ENCODE measurements at regions not wholly inside any gene's neighbourhood (a gene's known extent, or its start where the extent isn't known, plus 50 kb on each side); places are given as distances from the start of the nearest gene placed in this dataset.
"Not testable (repeated sequence)": the region's sequence is repeated elsewhere in the genome, so short reads cannot be mapped to it uniquely, and the experiment has no call there.

DNA sequence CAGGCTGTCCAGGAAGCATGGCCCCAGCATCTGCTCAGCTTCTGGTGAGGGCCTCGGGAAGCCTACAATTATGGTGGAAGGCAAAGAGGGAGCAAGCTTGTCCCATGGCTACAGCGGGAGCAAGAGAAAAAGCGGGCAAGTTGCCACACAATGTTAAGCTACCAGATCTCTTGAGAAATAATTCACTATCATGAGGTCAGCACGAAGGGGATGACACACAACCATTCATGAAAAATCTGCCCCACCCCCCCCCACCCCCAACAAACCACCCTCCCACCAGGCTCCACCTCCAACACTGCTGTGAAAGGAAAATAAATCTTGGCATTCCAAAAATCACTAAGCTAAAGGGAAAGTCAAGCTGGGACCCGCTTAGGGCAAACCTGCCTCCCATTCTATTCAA is 545.8 kb upstream of the NRP1 start:
- no peak for DNase-seq (ENCODE audit: low read depth in 4 of 6, low spot score in 6 of 6)
- 92% methylated on average over 2 of the region's 5 CpGs for WGBS (ENCODE audit: insufficient coverage)
- no peak overlapping the region for H3K4me3 ChIP-seq (ENCODE audit: low read depth, low read length)
- H3K27me3 ChIP-seq (ENCODE audit: control insufficient read depth, insufficient read depth, low read length), result no peaks in the 10 kb centered on the region
- H3K4me1 ChIP-seq (ENCODE audit: control insufficient read depth, insufficient read depth, low read length), result no peaks in the 10 kb centered on the region
- no peaks in the 10 kb centered on the region for H3K9me3 ChIP-seq (ENCODE audit: control insufficient read depth, insufficient read depth, low read length)
- H3K27ac ChIP-seq (ENCODE audit: low read depth, low read length), result no peak overlapping the region
- H3K36me3 ChIP-seq (ENCODE audit: control insufficient read depth, insufficient read depth, low read length), result no peaks in the 10 kb centered on the region

DNA sequence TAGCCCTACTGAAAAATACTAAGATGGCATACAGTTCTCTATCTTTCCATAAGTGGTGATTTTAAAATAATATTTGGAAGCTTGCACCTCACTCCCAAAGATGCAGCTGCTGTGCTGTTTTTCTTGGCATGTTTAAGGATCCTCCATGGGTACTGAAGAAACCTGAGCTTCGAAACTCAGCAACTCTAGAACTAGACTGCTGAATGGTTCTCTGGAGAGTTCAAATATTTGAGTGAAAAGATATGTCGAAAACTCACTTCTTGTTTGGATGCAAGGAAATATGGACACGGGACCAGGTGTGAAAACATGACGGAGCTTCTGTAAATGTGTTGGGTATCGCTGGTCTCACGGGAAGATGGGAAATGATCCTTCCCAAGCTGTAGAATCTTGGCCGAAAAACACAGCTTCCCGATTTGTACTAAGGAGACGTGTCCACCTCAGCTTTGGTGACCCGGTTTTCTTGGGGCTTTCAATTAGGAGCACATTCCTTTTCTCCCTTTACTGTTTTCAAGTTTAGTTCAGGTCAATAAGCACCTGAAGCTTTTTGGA is 543.8 kb upstream of the NRP1 start:
- Histone ChIP-seq H3K9me3 (ENCODE audit: control insufficient read depth, insufficient read depth, low read length) (no peaks in the 10 kb centered on the region), H3K27me3 (ENCODE audit: control insufficient read depth, insufficient read depth, low read length) (no peaks in the 10 kb centered on the region), H3K27ac (ENCODE audit: low read depth, low read length) (no peak overlapping the region), H3K4me3 (ENCODE audit: low read depth, low read length) (no peak overlapping the region), H3K36me3 (ENCODE audit: control insufficient read depth, insufficient read depth, low read length) (no peaks in the 10 kb centered on the region), H3K4me1 (ENCODE audit: control insufficient read depth, insufficient read depth, low read length) (no peaks in the 10 kb centered on the region)
- 80% methylated on average over 10 of the region's 10 CpGs for WGBS (ENCODE audit: insufficient coverage)
- DNase-seq (ENCODE audit: low read depth in 4 of 6, low spot score in 6 of 6), result peak in 1 of 6 donors; percentile 15

DNA sequence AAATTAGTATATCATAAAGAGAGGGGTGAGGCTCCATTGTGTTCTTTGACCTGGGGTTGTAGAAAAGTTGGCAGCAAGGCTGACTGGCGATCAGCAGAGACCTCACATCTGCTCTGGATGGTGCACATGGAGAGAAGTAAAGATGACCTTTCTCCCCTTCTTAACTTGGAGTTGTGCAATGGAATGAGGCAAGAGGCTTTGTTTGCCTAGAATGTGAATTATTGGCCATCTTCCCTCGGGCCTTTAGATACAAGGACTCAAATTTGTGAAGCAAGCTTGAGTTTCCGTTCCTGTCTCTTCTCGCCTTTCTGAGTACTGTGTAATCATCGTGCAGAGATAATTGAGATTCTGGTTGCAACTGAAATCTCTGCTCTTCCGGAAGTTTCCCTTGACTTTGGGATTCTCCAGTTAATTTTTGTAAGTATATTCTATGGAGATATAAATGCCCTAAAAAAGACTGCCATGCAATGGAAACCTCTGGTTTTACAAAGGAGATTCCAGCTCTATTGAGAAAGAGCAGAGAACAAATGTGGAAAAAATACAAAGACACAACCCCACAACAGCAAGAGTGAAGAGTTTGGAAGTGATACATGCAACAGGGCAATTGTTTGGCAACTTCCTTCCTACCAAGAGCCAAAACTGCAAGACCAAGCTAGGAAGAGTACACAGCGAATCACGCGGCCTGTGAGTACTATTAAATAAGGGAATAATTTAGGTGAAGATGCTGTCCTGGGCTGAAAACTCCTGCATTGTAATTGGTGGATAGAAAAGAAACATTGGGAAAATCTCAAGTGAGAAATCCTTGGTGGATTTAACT is 542.3 kb upstream of the NRP1 start:
- DNase-seq (ENCODE audit: low read depth in 4 of 6, low spot score in 6 of 6), result no peak
- no peak overlapping the region for H3K27ac ChIP-seq (ENCODE audit: low read depth, low read length)
- no peak overlapping the region for H3K4me3 ChIP-seq (ENCODE audit: low read depth, low read length)
- 67% methylated on average over 5 of the region's 9 CpGs for WGBS (ENCODE audit: insufficient coverage)
- no peaks in the 10 kb centered on the region for H3K27me3 ChIP-seq (ENCODE audit: control insufficient read depth, insufficient read depth, low read length)
- no peaks in the 10 kb centered on the region for H3K36me3 ChIP-seq (ENCODE audit: control insufficient read depth, insufficient read depth, low read length)
- H3K4me1 ChIP-seq (ENCODE audit: control insufficient read depth, insufficient read depth, low read length), result no peaks in the 10 kb centered on the region
- H3K9me3 ChIP-seq (ENCODE audit: control insufficient read depth, insufficient read depth, low read length), result no peaks in the 10 kb centered on the region

DNA sequence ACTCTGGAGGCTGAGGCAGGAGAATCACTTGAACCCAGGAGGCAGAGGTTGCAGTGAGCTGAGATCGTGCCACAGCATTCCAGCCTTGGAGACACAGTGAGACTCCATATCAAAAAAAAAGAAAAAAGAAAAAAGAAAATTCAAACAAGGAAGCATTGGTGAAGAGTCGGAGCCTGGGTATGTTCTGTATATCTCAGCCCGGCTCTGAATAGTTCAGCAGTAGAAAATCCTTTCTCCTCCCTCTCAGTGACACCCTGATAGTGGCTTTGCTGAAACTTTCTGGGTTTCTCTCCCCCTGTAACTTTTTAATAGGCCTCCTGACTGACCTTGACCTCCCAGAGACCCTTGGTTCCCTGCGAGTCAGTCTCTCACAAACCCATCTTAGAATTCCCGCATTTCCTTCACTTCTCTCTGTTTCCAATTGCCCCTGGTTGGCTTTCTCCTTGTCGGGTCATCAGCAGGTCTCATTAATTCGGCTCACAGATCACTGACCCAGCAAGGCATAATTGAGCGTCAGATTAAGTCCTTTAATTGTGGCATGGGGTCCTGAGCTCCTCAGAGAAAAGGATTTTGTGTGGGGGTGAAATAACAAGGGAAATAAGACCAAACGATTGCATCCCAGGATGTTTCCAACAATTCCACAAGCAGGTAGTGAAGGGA is 541.6 kb upstream of the NRP1 start:
- H3K36me3 ChIP-seq (ENCODE audit: control insufficient read depth, insufficient read depth, low read length), result no peaks in the 10 kb centered on the region
- no peaks in the 10 kb centered on the region for H3K4me1 ChIP-seq (ENCODE audit: control insufficient read depth, insufficient read depth, low read length)
- H3K27ac ChIP-seq (ENCODE audit: low read depth, low read length), result no peak overlapping the region
- H3K9me3 ChIP-seq (ENCODE audit: control insufficient read depth, insufficient read depth, low read length), result no peaks in the 10 kb centered on the region
- no peaks in the 10 kb centered on the region for H3K27me3 ChIP-seq (ENCODE audit: control insufficient read depth, insufficient read depth, low read length)
- 76% methylated on average over 5 of the region's 9 CpGs for WGBS (ENCODE audit: insufficient coverage)
- DNase-seq (ENCODE audit: low read depth in 4 of 6, low spot score in 6 of 6), result no peak
- H3K4me3 ChIP-seq (ENCODE audit: low read depth, low read length), result no peak overlapping the region

DNA sequence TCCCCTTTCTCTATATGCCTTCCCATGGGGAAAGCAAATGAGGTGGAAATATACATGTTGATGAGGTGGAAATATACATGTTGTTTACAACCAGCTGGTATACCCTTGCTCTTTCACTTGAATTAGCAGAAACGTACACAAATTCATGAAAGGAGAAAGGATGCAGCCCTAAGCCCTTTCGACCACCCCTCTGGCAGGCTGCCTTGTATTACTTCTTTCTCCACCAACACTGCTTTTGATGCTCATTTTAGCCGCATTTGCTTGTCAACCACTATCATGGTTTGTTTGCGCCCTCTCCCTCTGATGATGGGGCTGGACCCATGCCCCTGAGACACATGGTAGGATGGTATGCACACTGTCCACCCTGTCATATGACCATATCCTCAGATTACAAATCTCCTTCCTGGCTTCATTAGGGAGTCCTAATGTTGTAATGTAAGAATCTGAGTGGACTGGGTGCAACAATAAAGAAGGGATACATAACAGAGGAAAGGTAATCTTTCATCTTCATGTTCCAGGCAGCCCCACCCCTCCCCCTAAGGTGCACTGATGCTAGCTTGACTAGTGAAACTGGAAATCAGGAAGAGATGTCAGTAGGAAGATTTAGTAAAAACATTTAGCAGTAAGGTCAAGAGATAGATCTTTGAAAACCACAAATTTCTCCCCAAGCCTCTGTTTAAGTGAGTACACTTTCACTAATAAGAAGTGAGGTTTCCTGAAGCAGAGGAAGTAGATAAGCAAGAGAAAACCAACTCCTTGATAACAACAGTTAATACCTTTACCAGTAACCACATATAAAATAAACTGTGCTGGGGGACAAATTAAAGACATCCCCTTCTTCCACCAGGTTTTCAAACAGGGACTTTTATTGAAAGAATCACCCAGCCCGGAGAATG is 536.8 kb upstream of the NRP1 start:
- Histone ChIP-seq H3K4me3 (ENCODE audit: low read depth, low read length) (no peak overlapping the region), H3K9me3 (ENCODE audit: control insufficient read depth, insufficient read depth, low read length) (no peaks in the 10 kb centered on the region), H3K4me1 (ENCODE audit: control insufficient read depth, insufficient read depth, low read length) (no peaks in the 10 kb centered on the region), H3K36me3 (ENCODE audit: control insufficient read depth, insufficient read depth, low read length) (no peaks in the 10 kb centered on the region), H3K27me3 (ENCODE audit: control insufficient read depth, insufficient read depth, low read length) (no peaks in the 10 kb centered on the region), H3K27ac (ENCODE audit: low read depth, low read length) (no peak overlapping the region)
- 93% methylated on average over 3 of the region's 5 CpGs for WGBS (ENCODE audit: insufficient coverage)
- DNase-seq (ENCODE audit: low read depth in 4 of 6, low spot score in 6 of 6), result no peak

DNA sequence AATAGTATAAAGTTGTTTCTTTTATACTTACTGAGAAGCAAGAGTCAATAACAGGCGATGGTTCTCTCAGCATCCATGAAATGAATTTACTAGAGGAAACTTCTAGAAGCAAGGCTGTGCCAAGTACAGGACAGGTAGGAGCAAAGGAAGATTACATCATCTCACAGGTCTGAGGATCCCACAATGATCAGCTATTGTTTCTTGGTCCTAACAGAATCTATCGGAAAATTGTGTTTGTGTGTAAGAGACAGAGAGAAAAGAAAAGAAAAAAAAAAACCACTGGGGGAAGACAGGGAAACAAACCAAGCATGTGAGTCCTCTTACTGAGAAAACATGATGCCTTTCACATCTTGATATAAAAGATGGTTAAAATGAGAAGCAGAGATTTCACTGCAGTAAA is 535.0 kb upstream of the NRP1 start:
- 83% methylated on average over 1 of the region's 2 CpGs for WGBS (ENCODE audit: insufficient coverage)

DNA sequence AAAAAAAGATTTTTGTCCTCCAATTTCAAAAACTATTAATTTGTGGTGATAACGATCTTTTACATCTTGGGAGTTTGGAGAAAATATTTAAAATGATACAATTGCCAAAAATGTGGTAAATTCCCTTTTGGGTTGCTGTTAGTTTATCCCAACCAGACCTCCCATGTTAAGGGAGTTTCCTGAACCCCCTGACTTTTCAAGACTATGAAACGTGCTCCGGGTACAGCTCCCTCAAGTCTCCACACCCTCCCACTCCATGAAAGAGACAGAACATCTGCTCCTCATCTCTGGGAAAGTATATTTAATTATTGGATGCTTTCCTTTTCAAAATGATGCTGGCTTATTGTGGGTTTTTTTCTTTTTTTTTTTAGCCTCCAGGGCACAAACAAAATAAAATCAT is 534.6 kb upstream of the NRP1 start:
- no CpG with 5 or more reads among the region's 3 CpGs for WGBS (ENCODE audit: insufficient coverage)
- H3K4me3 ChIP-seq (ENCODE audit: low read depth, low read length), result no peak overlapping the region
- H3K27ac ChIP-seq (ENCODE audit: low read depth, low read length), result no peak overlapping the region
- no peaks in the 10 kb centered on the region for H3K9me3 ChIP-seq (ENCODE audit: control insufficient read depth, insufficient read depth, low read length)
- no peak for DNase-seq (ENCODE audit: low read depth in 4 of 6, low spot score in 6 of 6)
- no peaks in the 10 kb centered on the region for H3K36me3 ChIP-seq (ENCODE audit: control insufficient read depth, insufficient read depth, low read length)
- H3K27me3 ChIP-seq (ENCODE audit: control insufficient read depth, insufficient read depth, low read length), result no peaks in the 10 kb centered on the region
- H3K4me1 ChIP-seq (ENCODE audit: control insufficient read depth, insufficient read depth, low read length), result no peaks in the 10 kb centered on the region

More for the DNA sequence above, 535.0 kb upstream of the NRP1 start:
- H3K36me3 ChIP-seq (ENCODE audit: control insufficient read depth, insufficient read depth, low read length), result no peaks in the 10 kb centered on the region
- H3K4me1 ChIP-seq (ENCODE audit: control insufficient read depth, insufficient read depth, low read length), result no peaks in the 10 kb centered on the region
- no peaks in the 10 kb centered on the region for H3K27me3 ChIP-seq (ENCODE audit: control insufficient read depth, insufficient read depth, low read length)
- no peaks in the 10 kb centered on the region for H3K9me3 ChIP-seq (ENCODE audit: control insufficient read depth, insufficient read depth, low read length)
- no peak overlapping the region for H3K4me3 ChIP-seq (ENCODE audit: low read depth, low read length)
- no peak overlapping the region for H3K27ac ChIP-seq (ENCODE audit: low read depth, low read length)
- no peak for DNase-seq (ENCODE audit: low read depth in 4 of 6, low spot score in 6 of 6)

DNA sequence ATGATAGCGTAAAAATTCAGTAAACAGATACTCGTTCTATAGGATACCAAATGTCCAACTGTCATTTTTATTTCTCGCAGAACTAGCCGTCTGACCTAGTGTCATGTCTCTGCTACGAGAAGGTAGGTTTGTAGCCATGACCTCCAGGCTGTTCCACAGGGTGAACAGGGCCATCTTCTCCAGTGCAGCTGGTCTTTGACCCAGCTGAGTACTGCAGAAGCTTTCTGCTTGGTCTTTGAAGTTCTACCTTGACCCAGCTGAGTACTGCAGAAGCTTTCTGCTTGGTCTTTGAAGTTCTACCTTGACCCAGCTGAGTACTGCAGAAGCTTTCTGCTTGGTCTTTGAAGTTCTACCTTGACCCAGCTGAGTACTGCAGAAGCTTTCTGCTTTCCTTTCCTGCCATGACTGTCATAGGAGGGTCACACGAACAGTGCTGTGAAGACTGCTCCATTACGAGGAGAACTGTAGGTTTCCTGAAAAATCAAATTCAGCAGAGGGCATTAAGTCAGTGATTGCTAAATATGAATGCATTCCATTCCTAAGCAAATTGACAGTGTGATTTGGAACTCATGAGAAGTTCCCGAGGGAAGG is 532.8 kb upstream of the NRP1 start:
- not testable (repeated sequence) for H3K4me1 ChIP-seq (ENCODE audit: control insufficient read depth, insufficient read depth, low read length); H3K9me3 ChIP-seq (ENCODE audit: control insufficient read depth, insufficient read depth, low read length); H3K36me3 ChIP-seq (ENCODE audit: control insufficient read depth, insufficient read depth, low read length); H3K4me3 ChIP-seq (ENCODE audit: low read depth, low read length); DNase-seq (ENCODE audit: low read depth in 4 of 6, low spot score in 6 of 6); H3K27me3 ChIP-seq (ENCODE audit: control insufficient read depth, insufficient read depth, low read length); H3K27ac ChIP-seq (ENCODE audit: low read depth, low read length)
- WGBS (ENCODE audit: insufficient coverage), result 95% methylated on average over 5 of the region's 8 CpGs

DNA sequence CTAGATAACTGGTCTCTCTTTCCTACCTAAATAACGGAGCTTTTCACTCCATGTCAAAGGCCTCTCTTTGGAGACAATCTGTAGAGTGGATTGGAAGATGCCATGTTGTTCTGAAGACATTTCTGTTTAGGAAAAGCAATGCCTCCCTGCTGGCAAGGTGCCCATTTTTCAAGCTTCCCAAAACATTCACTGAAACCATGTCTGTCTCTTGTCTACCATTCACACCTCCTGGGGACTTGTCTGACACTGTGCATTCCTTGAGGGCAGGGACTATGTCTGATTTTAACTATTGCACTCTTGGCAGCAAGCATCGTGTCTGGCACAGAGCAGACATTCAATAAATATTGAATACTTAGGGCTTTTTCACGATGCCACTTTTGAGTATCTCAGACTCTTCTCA is 528.9 kb upstream of the NRP1 start:
- Histone ChIP-seq H3K36me3 (ENCODE audit: control insufficient read depth, insufficient read depth, low read length) (no peaks in the 10 kb centered on the region), H3K4me3 (ENCODE audit: low read depth, low read length) (no peak overlapping the region), H3K27me3 (ENCODE audit: control insufficient read depth, insufficient read depth, low read length) (no peaks in the 10 kb centered on the region), H3K27ac (ENCODE audit: low read depth, low read length) (no peak overlapping the region), H3K4me1 (ENCODE audit: control insufficient read depth, insufficient read depth, low read length) (no peaks in the 10 kb centered on the region), H3K9me3 (ENCODE audit: control insufficient read depth, insufficient read depth, low read length) (no peaks in the 10 kb centered on the region)
- 20% methylated on average over 2 of the region's 3 CpGs for WGBS (ENCODE audit: insufficient coverage)
- DNase-seq (ENCODE audit: low read depth in 4 of 6, low spot score in 6 of 6), result peak in 2 of 6 donors; percentile 16 to 29
